ENCODE measurements at regions not wholly inside any gene's neighbourhood (a gene's known extent, or its start where the extent isn't known, plus 50 kb on each side); places are given as distances from the start of the nearest gene placed in this dataset.

DNA sequence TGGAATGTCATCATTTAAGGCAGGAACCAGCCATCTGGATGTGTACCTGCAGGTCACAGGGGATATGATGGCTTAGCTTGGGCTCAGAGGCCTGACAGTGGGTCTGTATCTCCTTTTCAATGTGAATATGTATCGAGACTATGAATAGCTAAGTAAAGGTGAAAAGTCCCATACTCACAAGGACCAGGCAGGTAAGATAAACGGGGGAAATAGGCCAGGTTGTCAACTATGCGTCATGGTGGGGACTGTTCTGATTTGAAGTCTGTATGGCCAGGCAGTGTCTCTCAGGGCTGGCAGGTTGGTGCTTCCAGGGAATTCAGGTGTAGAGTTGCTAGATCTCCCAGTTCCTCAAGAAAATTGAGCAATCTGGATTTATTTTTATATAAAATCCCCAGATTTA lies 987.9 kb upstream of the WWC1 start:
- Histone ChIP-seq H3K27me3 (ENCODE audit: insufficient read depth, low read depth, low read length) (no peaks in the 10 kb centered on the region), H3K79me2 (replicated peaks; ENCODE audit: insufficient read depth, low read length) (no peaks in the 10 kb centered on the region), H3K4me3 (ENCODE audit: low read length) (no peak overlapping the region), H3F3A (ENCODE audit: insufficient read depth, low read length, poor library complexity, severe bottlenecking) (no peaks in the 10 kb centered on the region), H2AFZ (ENCODE audit: low read depth, low read length) (no peak overlapping the region), H3K9ac (ENCODE audit: low read length) (no peak overlapping the region), H3K9me3 (ENCODE audit: low read length) (no peaks in the 10 kb centered on the region), H3K9me2 (ENCODE audit: insufficient read depth, low read length) (no peaks in the 10 kb centered on the region), H3K4me2 (ENCODE audit: low read length) (no peak overlapping the region), H3K36me3 (ENCODE audit: insufficient read depth, low read length) (no peaks in the 10 kb centered on the region), H3K27ac (ENCODE audit: low read length) (no peak overlapping the region), H4K20me1 (ENCODE audit: insufficient read depth) (no peaks in the 10 kb centered on the region)
- TF ChIP-seq EP300 (conservative IDR thresholded peaks at IDR 0.05; ENCODE audit: poor library complexity, severe bottlenecking) (no peak), RAD21 (conservative IDR thresholded peaks at IDR 0.05) (no peak), REST (IDR thresholded peaks at IDR 0.05; ENCODE audit: borderline replicate concordance) (no peak), MXI1 (conservative IDR thresholded peaks at IDR 0.05; ENCODE audit: poor library complexity, severe bottlenecking) (no peak), SMC3 (conservative IDR thresholded peaks at IDR 0.05; ENCODE audit: poor library complexity) (no peak), CTCF (IDR thresholded peaks at IDR 0.05; ENCODE audit: poor library complexity, severe bottlenecking) (no peak), TAF1 (IDR thresholded peaks at IDR 0.05; ENCODE audit: low read depth) (no peak), POLR2AphosphoS5 (IDR thresholded peaks at IDR 0.05) (no peak), EZH2 (IDR thresholded peaks at IDR 0.05; ENCODE audit: borderline replicate concordance, insufficient read depth, low read length, poor library complexity, severe bottlenecking) (no peak)

DNA sequence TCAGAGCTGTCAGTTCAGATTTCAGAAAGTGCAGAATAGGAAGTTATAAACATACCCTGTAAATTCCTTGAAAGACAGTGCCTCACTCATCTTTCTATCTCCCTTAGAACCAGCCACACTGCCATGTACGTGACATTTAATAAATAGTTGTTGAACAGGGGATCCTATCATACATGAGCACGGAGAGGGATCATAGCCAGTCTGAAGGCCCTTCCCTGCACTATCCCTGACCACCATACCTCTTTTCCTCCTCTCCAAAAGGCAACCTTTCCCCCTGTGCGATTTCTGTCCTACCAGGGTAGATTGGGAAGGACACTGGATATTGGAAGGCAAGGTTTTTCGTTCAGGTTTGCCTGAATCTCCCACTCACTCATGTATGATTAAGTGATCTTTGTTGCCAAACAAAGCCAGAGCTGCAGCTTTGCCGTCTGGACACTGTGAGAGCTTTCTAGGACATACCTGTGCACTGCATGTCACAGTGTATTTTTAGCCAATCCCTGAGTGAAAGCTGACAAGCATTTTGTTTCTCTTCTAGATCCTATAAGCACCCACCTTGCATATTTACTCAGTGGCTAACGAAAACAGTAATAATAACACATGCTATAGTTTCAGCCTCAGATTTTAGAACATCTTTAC lies 986.5 kb upstream of the WWC1 start:
- Histone ChIP-seq H3K9me2 (ENCODE audit: insufficient read depth, low read length) (no peaks in the 10 kb centered on the region), H3F3A (ENCODE audit: insufficient read depth, low read length, poor library complexity, severe bottlenecking) (no peaks in the 10 kb centered on the region), H3K79me2 (replicated peaks; ENCODE audit: insufficient read depth, low read length) (no peaks in the 10 kb centered on the region), H3K27me3 (ENCODE audit: insufficient read depth, low read depth, low read length) (no peaks in the 10 kb centered on the region), H3K27ac (ENCODE audit: low read length) (no peak overlapping the region), H3K4me2 (ENCODE audit: low read length) (no peak overlapping the region), H3K9ac (ENCODE audit: low read length) (no peak overlapping the region), H3K9me3 (ENCODE audit: low read length) (no peaks in the 10 kb centered on the region), H3K4me3 (ENCODE audit: low read length) (no peak overlapping the region), H4K20me1 (ENCODE audit: insufficient read depth) (no peaks in the 10 kb centered on the region), H2AFZ (ENCODE audit: low read depth, low read length) (no peak overlapping the region), H3K36me3 (ENCODE audit: insufficient read depth, low read length) (no peaks in the 10 kb centered on the region)
- TF ChIP-seq RAD21 (conservative IDR thresholded peaks at IDR 0.05) (no peak), MXI1 (conservative IDR thresholded peaks at IDR 0.05; ENCODE audit: poor library complexity, severe bottlenecking) (no peak), EP300 (conservative IDR thresholded peaks at IDR 0.05; ENCODE audit: poor library complexity, severe bottlenecking) (no peak), SMC3 (conservative IDR thresholded peaks at IDR 0.05; ENCODE audit: poor library complexity) (no peak), EZH2 (IDR thresholded peaks at IDR 0.05; ENCODE audit: borderline replicate concordance, insufficient read depth, low read length, poor library complexity, severe bottlenecking) (no peak), CTCF (IDR thresholded peaks at IDR 0.05; ENCODE audit: poor library complexity, severe bottlenecking) (no peak), REST (IDR thresholded peaks at IDR 0.05; ENCODE audit: borderline replicate concordance) (no peak), TAF1 (IDR thresholded peaks at IDR 0.05; ENCODE audit: low read depth) (no peak)
